ENCODE measurements at regions not wholly inside any gene's neighbourhood (a gene's known extent, or its start where the extent isn't known, plus 50 kb on each side); places are given as distances from the start of the nearest gene placed in this dataset.

GRCh38 chrX:20372533-20372932 lies 105.8 kb upstream of the RPS6KA3 start:
- no peak overlapping the region for H3K4me3 ChIP-seq
- no peak for DNase-seq
- peaks cover 0 to 22% (median 6%) of the 10 kb centered on the region in 6 donors for H3K4me1 ChIP-seq
- H3K27me3 ChIP-seq (replicated peaks in 1 of 7): no peaks in the 10 kb centered on the region
- WGBS, 5 donors: 33 to 73% (median 56%) methylated on average over 1 of the region's 1 CpG
- no peak overlapping the region for H3K27ac ChIP-seq
- TF ChIP-seq POLR2A (IDR thresholded peaks at IDR 0.05) (no peak), POLR2AphosphoS5 (IDR thresholded peaks at IDR 0.05) (no peak)
- TF ChIP-seq, protein P1, sequence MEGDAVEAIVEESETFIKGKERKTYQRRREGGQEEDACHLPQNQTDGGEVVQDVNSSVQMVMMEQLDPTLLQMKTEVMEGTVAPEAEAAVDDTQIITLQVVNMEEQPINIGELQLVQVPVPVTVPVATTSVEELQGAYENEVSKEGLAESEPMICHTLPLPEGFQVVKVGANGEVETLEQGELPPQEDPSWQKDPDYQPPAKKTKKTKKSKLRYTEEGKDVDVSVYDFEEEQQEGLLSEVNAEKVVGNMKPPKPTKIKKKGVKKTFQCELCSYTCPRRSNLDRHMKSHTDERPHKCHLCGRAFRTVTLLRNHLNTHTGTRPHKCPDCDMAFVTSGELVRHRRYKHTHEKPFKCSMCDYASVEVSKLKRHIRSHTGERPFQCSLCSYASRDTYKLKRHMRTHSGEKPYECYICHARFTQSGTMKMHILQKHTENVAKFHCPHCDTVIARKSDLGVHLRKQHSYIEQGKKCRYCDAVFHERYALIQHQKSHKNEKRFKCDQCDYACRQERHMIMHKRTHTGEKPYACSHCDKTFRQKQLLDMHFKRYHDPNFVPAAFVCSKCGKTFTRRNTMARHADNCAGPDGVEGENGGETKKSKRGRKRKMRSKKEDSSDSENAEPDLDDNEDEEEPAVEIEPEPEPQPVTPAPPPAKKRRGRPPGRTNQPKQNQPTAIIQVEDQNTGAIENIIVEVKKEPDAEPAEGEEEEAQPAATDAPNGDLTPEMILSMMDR (IDR thresholded peaks at IDR 0.05 in 8 of 11, conservative IDR thresholded peaks at IDR 0.05 in 3 of 11): no peak
- intact Hi-C loops (cut with DNase I; ENCODE audit: low total_unique reads): no loop called here
- no peaks in the 10 kb centered on the region for H3K9me3 ChIP-seq
- no peaks in the 10 kb centered on the region for H3K36me3 ChIP-seq

DNA sequence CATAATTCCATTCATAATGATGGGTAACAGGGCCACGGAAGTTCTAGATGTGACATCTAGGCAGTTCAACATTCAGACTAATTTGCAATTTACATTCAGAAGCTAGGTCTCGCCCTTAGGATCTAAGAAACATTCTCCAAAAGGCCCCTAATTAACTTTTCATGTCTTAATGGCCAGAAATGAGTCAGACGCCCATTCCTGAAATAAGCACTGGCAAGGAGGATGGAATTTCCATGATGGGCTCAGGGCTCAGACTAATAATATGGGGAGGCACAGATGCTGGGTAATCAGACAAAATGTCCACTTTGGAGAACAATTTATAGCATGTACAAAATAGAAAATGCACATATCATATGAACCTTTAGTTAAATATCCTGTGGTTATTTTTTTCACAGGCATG lies 102.8 kb upstream of the RPS6KA3 start:
- no peak overlapping the region for H3K27ac ChIP-seq
- H3K27me3 ChIP-seq (replicated peaks in 1 of 7): no peaks in the 10 kb centered on the region
- WGBS, 5 donors: 56 to 91% (median 86%) methylated on average over 3 of the region's 3 CpGs
- TF ChIP-seq POLR2A (IDR thresholded peaks at IDR 0.05) (no peak), POLR2AphosphoS5 (IDR thresholded peaks at IDR 0.05) (no peak)
- TF ChIP-seq, protein P1 (IDR thresholded peaks at IDR 0.05 in 8 of 11, conservative IDR thresholded peaks at IDR 0.05 in 3 of 11): no peak
- H3K36me3 ChIP-seq: no peaks in the 10 kb centered on the region
- peaks cover 0 to 11% (median under 1%) of the 10 kb centered on the region in 6 donors for H3K4me1 ChIP-seq
- intact Hi-C loops (cut with DNase I; ENCODE audit: low total_unique reads): no loop called here
- H3K4me3 ChIP-seq: no peak overlapping the region
- no peaks in the 10 kb centered on the region for H3K9me3 ChIP-seq
- no peak for DNase-seq

- 76 to 93% (median 90%) methylated on average over 4 of the region's 4 CpGs for WGBS, 5 donors
- no peaks in the 10 kb centered on the region for H3K36me3 ChIP-seq
- peaks cover 0 to 7% (median 0%) of the 10 kb centered on the region in 7 donors for H3K27me3 ChIP-seq (replicated peaks in 1 of 7)
- no peak for DNase-seq
- no peaks in the 10 kb centered on the region for H3K4me1 ChIP-seq
- intact Hi-C loops (cut with DNase I; ENCODE audit: low total_unique reads): no loop called here
- TF ChIP-seq POLR2AphosphoS5 (IDR thresholded peaks at IDR 0.05): no peak
- TF ChIP-seq, protein P1 (IDR thresholded peaks at IDR 0.05 in 8 of 11, conservative IDR thresholded peaks at IDR 0.05 in 3 of 11): no peak
- TF ChIP-seq POLR2A (IDR thresholded peaks at IDR 0.05): no peak
- no peak overlapping the region for H3K27ac ChIP-seq
- H3K4me3 ChIP-seq: no peak overlapping the region
- no peaks in the 10 kb centered on the region for H3K9me3 ChIP-seq
Observed at GRCh38 chrX:20364238-20364637, 97.5 kb upstream of the RPS6KA3 start.

DNA sequence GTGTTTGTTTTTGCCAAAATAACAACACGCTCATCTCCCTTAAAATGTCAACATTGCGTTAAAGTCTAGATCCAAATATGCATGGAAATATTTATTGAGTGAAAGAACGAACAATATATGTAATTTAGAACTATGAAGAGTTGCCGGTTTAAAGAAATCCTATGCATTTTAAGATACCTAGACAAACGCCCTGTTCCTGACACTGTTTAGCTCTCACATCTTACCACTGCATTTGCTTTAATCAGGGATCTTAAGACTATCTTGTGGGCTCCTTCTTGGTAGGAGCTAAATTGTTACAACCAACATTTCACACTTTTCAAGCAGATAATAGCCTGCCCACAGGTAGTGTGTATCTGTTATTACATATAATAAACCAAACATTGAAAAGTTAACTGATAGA lies 96.6 kb upstream of the RPS6KA3 start:
- no peak overlapping the region for H3K4me3 ChIP-seq
- peaks cover 0 to 7% (median 0%) of the 10 kb centered on the region in 7 donors for H3K27me3 ChIP-seq (replicated peaks in 1 of 7)
- H3K4me1 ChIP-seq: no peaks in the 10 kb centered on the region
- no peak for TF ChIP-seq POLR2AphosphoS5 (IDR thresholded peaks at IDR 0.05)
- TF ChIP-seq, protein P1 (IDR thresholded peaks at IDR 0.05 in 8 of 11, conservative IDR thresholded peaks at IDR 0.05 in 3 of 11): no peak
- no peak for TF ChIP-seq POLR2A (IDR thresholded peaks at IDR 0.05)
- intact Hi-C loops (cut with DNase I; ENCODE audit: low total_unique reads): no loop called here
- H3K36me3 ChIP-seq: no peaks in the 10 kb centered on the region
- H3K27ac ChIP-seq: no peak overlapping the region
- no peaks in the 10 kb centered on the region for H3K9me3 ChIP-seq
- DNase-seq: no peak
- 80 to 95% (median 89%) methylated on average over 5 of the region's 5 CpGs for WGBS, 5 donors

Measured in spleen (tissue), 11 donors.